ENCODE measurements at regions not wholly inside any gene's neighbourhood (a gene's known extent, or its start where the extent isn't known, plus 50 kb on each side); places are given as distances from the start of the nearest gene placed in this dataset.

DNA sequence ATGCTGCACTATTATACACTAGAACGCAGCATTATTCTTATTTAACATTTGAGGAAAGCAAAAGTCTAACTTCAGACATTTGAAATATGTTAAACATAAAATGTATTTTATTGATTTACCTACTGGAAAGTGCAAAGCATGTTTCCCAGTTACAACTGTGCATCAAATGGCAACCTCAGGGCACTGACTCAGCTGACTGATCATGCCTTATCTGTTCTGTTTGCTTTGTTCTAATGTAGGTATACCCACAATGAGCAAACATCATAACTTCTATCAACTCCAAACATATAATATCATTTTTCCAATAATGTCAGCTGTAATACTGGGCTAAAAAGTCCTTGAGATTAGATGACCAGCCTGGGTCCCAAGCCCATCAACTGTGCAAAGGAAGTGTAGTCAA, 431.0 kb downstream of the FOXG1 start:
- no peaks in the 10 kb centered on the region for H3K27me3 ChIP-seq (replicated peaks; ENCODE audit: control insufficient read depth, insufficient read depth, low read length)
- no peak for DNase-seq (ENCODE audit: extremely low read depth, insufficient read length)
- no peak overlapping the region for H3K4me3 ChIP-seq (replicated peaks; ENCODE audit: low read depth, low read length)
- TF ChIP-seq, protein P1, sequence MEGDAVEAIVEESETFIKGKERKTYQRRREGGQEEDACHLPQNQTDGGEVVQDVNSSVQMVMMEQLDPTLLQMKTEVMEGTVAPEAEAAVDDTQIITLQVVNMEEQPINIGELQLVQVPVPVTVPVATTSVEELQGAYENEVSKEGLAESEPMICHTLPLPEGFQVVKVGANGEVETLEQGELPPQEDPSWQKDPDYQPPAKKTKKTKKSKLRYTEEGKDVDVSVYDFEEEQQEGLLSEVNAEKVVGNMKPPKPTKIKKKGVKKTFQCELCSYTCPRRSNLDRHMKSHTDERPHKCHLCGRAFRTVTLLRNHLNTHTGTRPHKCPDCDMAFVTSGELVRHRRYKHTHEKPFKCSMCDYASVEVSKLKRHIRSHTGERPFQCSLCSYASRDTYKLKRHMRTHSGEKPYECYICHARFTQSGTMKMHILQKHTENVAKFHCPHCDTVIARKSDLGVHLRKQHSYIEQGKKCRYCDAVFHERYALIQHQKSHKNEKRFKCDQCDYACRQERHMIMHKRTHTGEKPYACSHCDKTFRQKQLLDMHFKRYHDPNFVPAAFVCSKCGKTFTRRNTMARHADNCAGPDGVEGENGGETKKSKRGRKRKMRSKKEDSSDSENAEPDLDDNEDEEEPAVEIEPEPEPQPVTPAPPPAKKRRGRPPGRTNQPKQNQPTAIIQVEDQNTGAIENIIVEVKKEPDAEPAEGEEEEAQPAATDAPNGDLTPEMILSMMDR (IDR thresholded peaks at IDR 0.05; ENCODE audit: insufficient read depth, low read length, poor library complexity, severe bottlenecking) = no peak
- H3K36me3 ChIP-seq (ENCODE audit: control insufficient read depth, insufficient read depth, low read length) = no peaks in the 10 kb centered on the region

GRCh38 chr14:29205658-29206057, 439.1 kb downstream of the FOXG1 start:
- Histone ChIP-seq H3K4me3 (replicated peaks; ENCODE audit: low read depth, low read length) (no peak overlapping the region), H3K27me3 (replicated peaks; ENCODE audit: control insufficient read depth, insufficient read depth, low read length) (no peaks in the 10 kb centered on the region), H3K36me3 (ENCODE audit: control insufficient read depth, insufficient read depth, low read length) (no peaks in the 10 kb centered on the region)
- no peak for DNase-seq (ENCODE audit: extremely low read depth, insufficient read length)
- TF ChIP-seq, protein P1 (IDR thresholded peaks at IDR 0.05; ENCODE audit: insufficient read depth, low read length, poor library complexity, severe bottlenecking) = no peak

- no peaks in the 10 kb centered on the region for H3K36me3 ChIP-seq (ENCODE audit: control insufficient read depth, insufficient read depth, low read length)
- no peaks in the 10 kb centered on the region for H3K27me3 ChIP-seq (replicated peaks; ENCODE audit: control insufficient read depth, insufficient read depth, low read length)
- TF ChIP-seq, protein P1 (IDR thresholded peaks at IDR 0.05; ENCODE audit: insufficient read depth, low read length, poor library complexity, severe bottlenecking) = no peak
- DNase-seq (ENCODE audit: extremely low read depth, insufficient read length) = peak; percentile 24
- H3K4me3 ChIP-seq (replicated peaks; ENCODE audit: low read depth, low read length) = no peak overlapping the region
Observed at GRCh38 chr14:29215853-29216252, 449.3 kb downstream of the FOXG1 start.

DNA sequence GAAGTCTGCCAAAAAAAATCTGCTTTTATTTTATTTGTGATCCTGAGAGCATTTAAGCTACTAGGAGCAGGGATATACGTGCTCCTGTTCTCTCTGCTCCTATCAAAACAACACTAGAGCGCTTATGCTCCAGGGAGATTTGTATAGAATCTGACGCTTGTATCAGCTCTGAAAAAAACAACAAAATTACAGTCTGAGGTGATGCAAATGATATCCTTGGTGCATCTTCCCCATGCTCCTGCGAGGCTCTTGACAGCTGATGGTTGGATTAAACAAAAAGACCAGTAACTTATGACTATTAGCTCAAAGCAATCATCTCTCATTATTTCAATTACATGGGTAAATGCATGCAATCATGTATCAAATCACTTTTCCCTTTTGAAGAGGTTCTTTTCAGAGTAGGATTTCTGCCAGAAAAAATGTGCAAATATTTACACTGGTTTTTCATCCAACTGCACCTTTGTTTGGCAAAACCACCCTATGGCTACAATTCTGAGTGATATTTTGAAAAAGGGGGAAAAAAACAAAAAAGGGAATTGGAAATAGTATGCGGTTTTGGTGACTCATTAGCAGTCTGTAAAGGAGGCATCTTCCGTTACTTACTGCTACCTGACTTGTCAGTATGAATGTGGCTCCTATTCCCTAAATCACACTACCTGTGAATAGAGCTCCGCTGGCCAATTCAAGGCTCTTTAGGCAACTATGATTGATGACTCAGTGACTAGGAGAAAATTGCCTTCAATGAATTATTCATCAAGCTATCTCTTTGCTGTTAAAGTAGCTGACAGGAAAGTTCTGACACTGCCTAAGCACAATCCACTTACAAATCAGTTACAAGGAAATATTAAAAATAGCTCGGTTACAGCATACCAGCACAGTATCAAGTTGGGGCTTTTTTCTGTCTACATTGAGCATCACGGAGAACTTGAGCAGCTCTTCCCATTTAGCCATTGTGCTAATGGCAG, 450.0 kb downstream of the FOXG1 start:
- DNase-seq (ENCODE audit: extremely low read depth, insufficient read length) = peak; percentile 32
- H3K27me3 ChIP-seq (replicated peaks; ENCODE audit: control insufficient read depth, insufficient read depth, low read length) = no peaks in the 10 kb centered on the region
- H3K36me3 ChIP-seq (ENCODE audit: control insufficient read depth, insufficient read depth, low read length) = no peaks in the 10 kb centered on the region

DNA sequence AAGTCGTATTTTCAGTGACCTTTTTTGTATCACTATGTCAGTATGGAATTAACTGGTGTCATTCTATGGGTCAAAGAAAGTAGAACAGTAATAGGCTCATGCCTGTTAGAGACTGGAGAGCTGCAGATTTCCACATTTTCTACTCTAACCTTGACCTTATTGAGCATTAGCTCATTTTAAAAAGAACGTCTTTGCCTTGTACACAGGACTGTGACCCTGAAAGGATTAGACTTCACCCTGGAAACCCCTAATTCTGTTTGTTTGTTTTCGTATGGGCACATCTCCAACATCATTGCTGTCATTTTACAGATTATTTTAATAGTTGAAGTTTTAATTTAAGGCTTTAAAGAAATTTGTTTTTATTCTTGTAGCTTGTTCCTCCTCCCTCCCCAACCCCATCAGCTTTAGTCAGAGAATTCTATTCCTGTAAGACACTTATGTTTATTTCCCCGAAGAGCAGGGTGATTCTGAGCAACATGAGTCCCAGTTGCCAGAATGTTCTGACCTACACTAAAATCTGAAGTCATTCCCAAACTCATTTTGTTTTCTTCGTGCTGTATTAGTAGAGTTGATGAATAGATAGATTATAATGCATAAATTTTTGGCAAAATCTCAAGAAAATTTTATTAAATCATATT, 451.3 kb downstream of the FOXG1 start:
- no peaks in the 10 kb centered on the region for H3K27me3 ChIP-seq (replicated peaks; ENCODE audit: control insufficient read depth, insufficient read depth, low read length)
- H3K4me3 ChIP-seq (replicated peaks; ENCODE audit: low read depth, low read length) = no peak overlapping the region
- no peak for DNase-seq (ENCODE audit: extremely low read depth, insufficient read length)
- TF ChIP-seq, protein P1 (IDR thresholded peaks at IDR 0.05; ENCODE audit: insufficient read depth, low read length, poor library complexity, severe bottlenecking) = no peak
- H3K36me3 ChIP-seq (ENCODE audit: control insufficient read depth, insufficient read depth, low read length) = no peaks in the 10 kb centered on the region

More for the DNA sequence above, 450.0 kb downstream of the FOXG1 start:
- H3K4me3 ChIP-seq (replicated peaks; ENCODE audit: low read depth, low read length) = no peak overlapping the region
- TF ChIP-seq, protein P1 (IDR thresholded peaks at IDR 0.05; ENCODE audit: insufficient read depth, low read length, poor library complexity, severe bottlenecking) = no peak
